Smooth muscle cell (in vitro differentiated cells): ENCODE measurements at regions not wholly inside any gene's neighbourhood (a gene's known extent, or its start where the extent isn't known, plus 50 kb on each side); places are given as distances from the start of the nearest gene placed in this dataset.
"Not testable (repeated sequence)": the region's sequence is repeated elsewhere in the genome, so short reads cannot be mapped to it uniquely, and the experiment has no call there.

Experiments used
- DNase-seq: peaks from one replicate; lab custom pipeline; 2025; ENCODE audit not compliant: unreplicated experiment; lab: John Stamatoyannopoulos, UW
- H2AFZ ChIP-seq: fragments of 200-600 bp; sonication (generic); 2 replicates; pipeline ENCODE4 v1.6.0; 2016; ENCODE audit warnings: antibody characterized with exemption, low read depth, mild to moderate bottlenecking
- H3F3A ChIP-seq: fragments of 200-600 bp; sonication (generic); 2 replicates; pipeline ENCODE4 v1.6.0; 2017; ENCODE audit warnings: antibody characterized with exemption, low read depth
- H3K27ac ChIP-seq: fragments of 200-600 bp; sonication (generic); 2 replicates; pipeline ENCODE4 v1.5.1; 2016; ENCODE audit warnings: low read depth, mild to moderate bottlenecking
- H3K27me3 ChIP-seq: fragments of 200-600 bp; sonication (generic); 2 replicates; pipeline ENCODE4 v1.6.1; 2016; ENCODE audit warnings: low read depth, mild to moderate bottlenecking
- H3K36me3 ChIP-seq: fragments of 200-600 bp; sonication (generic); 2 replicates; pipeline ENCODE4 v1.5.1; 2016; ENCODE audit warnings: low read depth
- H3K4me1 ChIP-seq: fragments of 200-600 bp; sonication (generic); 2 replicates; pipeline ENCODE4 v1.5.1; 2016; ENCODE audit warnings: low read depth
- H3K4me2 ChIP-seq: fragments of 200-600 bp; sonication (generic); 2 replicates; pipeline ENCODE4 v1.6.0; 2016; ENCODE audit warnings: mild to moderate bottlenecking
- H3K4me3 ChIP-seq: fragments of 200-600 bp; sonication (generic); 2 replicates; pipeline ENCODE4 v1.5.1; 2016; ENCODE audit warnings: mild to moderate bottlenecking
- H3K79me2 ChIP-seq: fragments of 200-600 bp; sonication (generic); 2 replicates; pipeline ENCODE4 v1.6.0; 2016; ENCODE audit warnings: low read depth, mild to moderate bottlenecking
- H3K9ac ChIP-seq: fragments of 200-600 bp; sonication (generic); 2 replicates; pipeline ENCODE4 v1.6.0; 2016; ENCODE audit warnings: low read depth
- H3K9me3 ChIP-seq: fragments of 200-600 bp; sonication (generic); replicated peaks from 2 replicates; pipeline ENCODE4 v1.5.1; 2016; ENCODE audit warnings: low read depth
- H4K20me1 ChIP-seq: fragments of 200-600 bp; sonication (generic); 2 replicates; pipeline ENCODE4 v1.6.0; 2016; ENCODE audit warnings: low read depth
- CTCF ChIP-seq: fragments of 200-600 bp; sonication (generic); IDR thresholded peaks from 2 replicates; pipeline ENCODE4 v1.5.1; 2017; ENCODE audit warnings: borderline replicate concordance, mild to moderate bottlenecking, antibody characterized with exemption; ENCODE audit not compliant: insufficient read depth, poor library complexity, severe bottlenecking
- WGBS: methylation state at CpG from one replicate; pipeline ENCODE4 v1.1.7; 2016; ENCODE audit warnings: low lambda C conversion rate; 5-methylcytosine and 5-hydroxymethylcytosine counted together

GRCh38 chr4:163710158-163710557 lies 215.7 kb downstream of the TMA16 start:
- Histone ChIP-seq H2AFZ (no peak overlapping the region), H3F3A (no peaks in the 10 kb centered on the region), H3K9ac (no peak overlapping the region), H3K4me2 (no peak overlapping the region), H4K20me1 (no peaks in the 10 kb centered on the region), H3K27me3 (no peaks in the 10 kb centered on the region), H3K4me3 (no peak overlapping the region), H3K9me3 (no peaks in the 10 kb centered on the region), H3K27ac (no peak overlapping the region), H3K4me1 (peaks cover 5% of the 10 kb centered on the region), H3K79me2 (no peaks in the 10 kb centered on the region), H3K36me3 (no peaks in the 10 kb centered on the region)
- 81% methylated on average over 2 of the region's 2 CpGs for WGBS
- TF ChIP-seq CTCF, result no peak
- no peak for DNase-seq

GRCh38 chr4:163724495-163724894 lies 230.0 kb downstream of the TMA16 start:
- not testable (repeated sequence) for H3K9me3 ChIP-seq, H3K9ac ChIP-seq, H4K20me1 ChIP-seq, H3K36me3 ChIP-seq, DNase-seq, H3K27me3 ChIP-seq, H3K4me1 ChIP-seq, H3K79me2 ChIP-seq, H3K27ac ChIP-seq, H3K4me2 ChIP-seq, H3K4me3 ChIP-seq, H3F3A ChIP-seq, H2AFZ ChIP-seq
- 92% methylated on average over 9 of the region's 9 CpGs for WGBS

GRCh38 chr4:163726641-163727040 lies 232.2 kb downstream of the TMA16 start:
- 72% methylated on average over 2 of the region's 2 CpGs for WGBS
- no peak for DNase-seq

GRCh38 chr4:163731071-163731470 lies 236.6 kb downstream of the TMA16 start:
- no peaks in the 10 kb centered on the region for H3K9me3 ChIP-seq
- H3K4me2 ChIP-seq, result no peak overlapping the region
- H4K20me1 ChIP-seq, result no peaks in the 10 kb centered on the region
- TF ChIP-seq CTCF, result no peak
- no peak overlapping the region for H2AFZ ChIP-seq
- H3K27me3 ChIP-seq, result no peaks in the 10 kb centered on the region
- no peak overlapping the region for H3K9ac ChIP-seq
- no peaks in the 10 kb centered on the region for H3K79me2 ChIP-seq
- no peak overlapping the region for H3K27ac ChIP-seq
- no peaks in the 10 kb centered on the region for H3K4me1 ChIP-seq
- 92% methylated on average over 2 of the region's 2 CpGs for WGBS
- H3K36me3 ChIP-seq, result no peaks in the 10 kb centered on the region
- no peak overlapping the region for H3K4me3 ChIP-seq
- no peak for DNase-seq
- H3F3A ChIP-seq, result no peaks in the 10 kb centered on the region

More at GRCh38 chr4:163726641-163727040, 232.2 kb downstream of the TMA16 start:
- Histone ChIP-seq H3K36me3 (no peaks in the 10 kb centered on the region), H3K4me1 (no peaks in the 10 kb centered on the region), H2AFZ (no peak overlapping the region), H3K27me3 (no peaks in the 10 kb centered on the region), H3K9me3 (no peaks in the 10 kb centered on the region), H3K27ac (no peak overlapping the region), H3F3A (no peaks in the 10 kb centered on the region), H4K20me1 (no peaks in the 10 kb centered on the region), H3K4me3 (no peak overlapping the region), H3K4me2 (no peak overlapping the region), H3K79me2 (no peaks in the 10 kb centered on the region), H3K9ac (no peak overlapping the region)
- no peak for TF ChIP-seq CTCF
